NCI-H2029 treated with DMSO at 0.1 percent for 48 hours (cell line): ENCODE measurements at regions not wholly inside any gene's neighbourhood (a gene's known extent, or its start where the extent isn't known, plus 50 kb on each side); places are given as distances from the start of the nearest gene placed in this dataset.
"Not testable (repeated sequence)": the region's sequence is repeated elsewhere in the genome, so short reads cannot be mapped to it uniquely, and the experiment has no call there.

Experiments used
- DNase-seq: peaks from one replicate; lab custom pipeline; 2025; lab: John Stamatoyannopoulos, UW

DNA sequence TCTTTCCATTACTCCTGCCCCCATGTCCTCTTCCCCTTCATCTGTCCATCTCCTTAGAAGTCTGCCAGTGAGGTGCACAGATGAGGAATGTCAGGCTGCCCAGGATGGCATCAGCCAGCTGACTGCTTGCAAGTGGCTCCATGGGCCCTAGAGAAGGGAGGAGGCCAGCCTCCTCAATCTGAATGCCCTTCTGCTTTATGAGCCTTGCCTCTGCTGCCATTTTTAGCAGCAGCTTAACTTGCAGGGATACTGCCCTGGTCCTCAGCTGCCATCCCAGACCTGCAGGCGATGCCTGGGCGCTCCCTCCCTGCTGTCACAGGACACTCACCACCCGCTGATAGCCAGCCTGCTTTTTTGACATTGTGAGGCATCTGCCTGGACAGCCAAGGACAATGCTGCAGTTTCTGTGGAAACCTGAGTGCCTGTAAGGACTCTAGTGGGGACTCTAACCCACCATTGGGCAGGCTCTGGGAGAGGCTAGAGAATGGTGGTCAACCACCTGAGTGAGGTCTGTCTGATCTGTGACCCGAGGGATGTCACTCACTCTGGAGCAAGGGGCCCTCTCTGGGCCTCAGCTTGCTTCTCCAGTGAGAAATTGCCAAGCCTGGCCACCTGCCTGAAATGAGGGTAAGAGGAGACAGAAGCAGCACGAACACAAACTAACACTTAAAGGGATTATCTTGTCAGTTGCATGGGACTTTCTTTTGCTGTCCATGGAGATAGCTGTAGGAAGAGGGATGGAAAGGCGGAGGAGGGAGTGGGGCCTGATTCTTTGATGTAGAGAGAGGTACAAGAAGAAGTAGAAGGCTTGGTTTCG lies 185.0 kb downstream of the MIS18A start:
- no peak for DNase-seq

DNA sequence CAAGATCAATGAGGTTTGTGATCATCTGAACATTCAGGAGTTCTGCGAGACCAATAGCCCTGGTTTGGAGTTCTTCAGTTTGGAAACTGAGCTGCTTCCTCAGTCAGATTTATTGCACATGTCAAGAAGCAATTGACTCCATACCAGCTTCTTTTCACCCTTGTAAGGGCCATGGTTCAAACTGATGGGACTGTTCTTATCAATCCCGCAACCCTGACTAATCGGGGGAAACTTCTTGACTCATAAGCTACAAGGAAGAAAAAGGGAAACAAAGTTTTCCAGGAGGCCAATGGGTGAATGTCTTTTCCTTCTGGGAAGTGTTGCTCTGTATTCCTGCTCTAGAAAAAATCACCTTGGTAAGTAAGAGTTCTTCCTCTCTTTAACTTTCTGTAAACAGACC lies 187.9 kb downstream of the MIS18A start:
- DNase-seq: no peak

DNA sequence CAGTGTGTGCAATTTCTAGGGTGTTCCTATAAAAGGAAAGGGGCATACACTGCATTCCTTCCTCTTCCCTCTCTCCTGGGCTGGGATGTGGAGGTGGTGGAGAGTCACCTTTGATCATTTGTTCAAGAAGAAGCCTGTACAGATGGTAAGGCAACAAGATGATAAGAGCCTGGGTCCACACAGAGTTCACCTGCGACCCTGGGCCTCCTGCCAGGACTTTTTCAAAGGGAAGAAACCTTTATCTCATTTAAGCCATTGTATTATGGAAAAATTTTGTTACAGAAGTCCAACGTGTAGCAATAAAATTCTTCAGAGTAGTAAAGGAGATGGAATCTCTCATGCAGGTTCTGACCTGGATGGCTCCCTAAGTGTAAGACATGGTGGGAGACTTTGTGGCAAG lies 189.1 kb downstream of the MIS18A start:
- no peak for DNase-seq

DNA sequence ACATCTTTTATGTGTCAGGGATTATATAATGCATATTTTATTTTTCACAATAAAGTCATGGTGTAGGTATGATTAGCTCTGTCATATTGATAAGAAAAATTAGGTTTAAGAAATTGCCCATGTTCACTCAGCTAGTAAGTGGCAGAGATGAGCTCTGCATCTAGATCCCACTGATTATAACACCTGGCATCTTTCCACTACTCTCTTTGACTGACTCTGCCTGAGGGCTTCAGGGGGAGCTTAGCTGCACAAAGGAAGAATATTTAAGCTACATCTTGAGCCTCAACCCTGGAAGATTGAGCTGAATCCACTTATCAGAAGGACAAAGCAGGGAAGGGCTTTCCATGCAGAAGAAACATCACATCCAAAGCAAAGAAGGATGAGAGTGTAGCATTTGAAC lies 190.4 kb downstream of the MIS18A start:
- DNase-seq: no peak

DNA sequence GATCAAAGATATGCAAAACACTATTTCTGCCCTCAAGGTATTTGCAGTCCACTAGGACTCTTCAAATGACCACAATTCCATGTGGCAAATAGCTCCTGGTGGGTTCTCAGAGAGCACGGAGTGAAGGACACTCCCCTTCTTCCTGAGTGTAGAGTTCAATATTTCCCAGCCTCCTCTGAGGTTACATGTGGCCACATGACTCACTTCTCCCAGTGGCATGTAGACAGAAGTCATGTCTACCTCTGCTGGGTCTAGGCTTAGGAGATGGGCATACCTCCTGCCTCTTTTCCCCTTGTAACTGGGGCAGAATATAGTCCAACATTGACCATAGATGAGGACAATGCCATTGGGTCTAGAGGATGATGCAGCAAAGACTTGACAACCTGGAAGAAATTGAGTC lies 191.4 kb downstream of the MIS18A start:
- DNase-seq: no peak

DNA sequence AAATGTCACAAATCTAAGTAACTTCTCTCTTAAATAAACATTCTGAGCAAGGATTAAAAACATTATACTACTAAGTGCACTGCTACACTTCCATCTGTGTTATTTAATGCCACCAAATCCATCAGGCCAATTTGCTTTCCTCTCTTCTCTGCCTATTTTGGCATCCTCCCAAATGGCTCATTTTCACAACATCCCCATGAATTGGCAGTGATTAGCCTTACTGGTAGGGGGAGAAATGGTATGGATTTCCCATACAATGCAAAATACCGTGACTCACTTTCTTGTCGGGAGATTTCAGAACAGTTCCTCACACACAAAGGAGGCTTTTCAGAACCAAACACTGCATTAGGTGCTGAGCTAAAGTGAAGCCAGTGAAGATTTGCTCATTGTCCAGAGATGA lies 195.7 kb downstream of the MIS18A start:
- no peak for DNase-seq

DNA sequence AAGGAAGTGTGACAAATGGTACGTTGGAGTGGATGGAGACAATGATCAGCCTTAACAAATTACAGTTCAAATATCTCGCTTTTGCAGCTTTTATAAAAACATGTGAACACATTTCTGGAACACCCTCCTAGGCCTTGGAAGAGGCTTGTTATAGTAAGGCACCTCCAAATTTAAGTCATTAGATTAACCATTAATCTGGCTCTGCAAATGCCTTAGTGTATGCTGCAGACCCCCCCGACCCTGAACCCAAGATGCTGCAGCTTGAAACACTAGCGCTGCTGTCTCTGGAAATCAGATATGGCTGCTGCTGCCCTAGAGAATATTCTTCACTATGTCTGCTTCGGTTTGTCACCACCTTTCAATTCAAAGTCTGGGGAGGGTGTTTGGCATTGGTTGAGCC lies 196.4 kb downstream of the MIS18A start:
- DNase-seq: no peak

DNA sequence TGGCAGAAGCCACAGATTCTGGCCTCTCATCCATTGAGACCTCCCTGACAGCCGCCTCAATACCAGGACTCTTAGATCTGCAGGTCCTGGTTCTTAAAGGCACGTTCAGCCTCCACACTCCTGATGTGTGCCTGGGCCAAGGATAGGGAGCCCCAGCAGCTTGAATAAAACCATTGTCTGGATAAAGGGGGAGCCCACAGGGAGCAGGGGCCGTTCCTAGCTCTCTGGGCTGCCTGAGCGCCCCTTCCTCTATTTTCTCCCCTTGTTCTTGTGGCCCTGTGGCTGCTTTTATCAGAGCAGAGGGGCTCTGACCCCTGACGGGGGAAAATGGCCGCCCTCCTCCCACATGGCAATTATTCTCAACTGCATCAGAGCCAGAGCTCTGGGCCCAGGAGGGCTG lies 200.8 kb downstream of the HUNK start:
- DNase-seq: no peak

DNA sequence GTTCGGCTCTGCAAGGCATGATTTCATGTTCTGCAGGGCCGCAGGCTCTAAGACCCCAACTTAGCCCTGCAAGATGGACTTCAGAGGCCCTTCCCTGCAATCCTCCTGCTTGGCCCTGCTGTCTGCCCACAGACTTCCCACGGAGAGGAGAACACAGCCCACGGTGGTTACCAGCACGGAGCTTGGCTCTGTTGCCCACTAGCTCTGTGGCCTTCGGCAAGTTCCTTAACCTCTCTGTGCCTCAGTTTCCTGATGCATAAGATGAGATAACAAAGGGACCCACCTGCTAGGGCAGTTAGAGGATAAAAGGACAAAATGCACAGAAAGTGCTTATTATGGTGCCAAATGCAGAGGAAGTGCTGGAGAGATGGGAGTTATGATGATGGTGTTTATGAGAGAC lies 200.4 kb downstream of the HUNK start:
- no peak for DNase-seq

DNA sequence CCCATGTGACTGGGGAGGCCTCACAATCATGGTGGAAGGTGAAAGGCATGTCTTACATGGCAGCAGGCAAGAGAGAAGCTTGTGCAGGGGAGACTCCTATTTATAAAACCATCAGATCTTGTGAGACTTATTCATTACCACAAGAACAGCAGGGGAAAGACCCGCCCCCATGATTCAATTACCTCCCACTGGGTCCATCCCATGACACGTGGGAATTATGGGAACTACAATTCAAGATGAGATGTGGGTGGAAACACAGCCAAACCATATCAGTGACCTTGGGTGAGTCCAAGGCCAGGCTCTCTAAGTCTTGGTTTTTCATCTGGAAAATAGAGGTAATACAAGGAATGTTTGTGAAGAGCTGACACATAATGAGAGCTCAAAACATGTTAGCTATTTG lies 198.8 kb downstream of the HUNK start:
- not testable (repeated sequence) for DNase-seq

DNA sequence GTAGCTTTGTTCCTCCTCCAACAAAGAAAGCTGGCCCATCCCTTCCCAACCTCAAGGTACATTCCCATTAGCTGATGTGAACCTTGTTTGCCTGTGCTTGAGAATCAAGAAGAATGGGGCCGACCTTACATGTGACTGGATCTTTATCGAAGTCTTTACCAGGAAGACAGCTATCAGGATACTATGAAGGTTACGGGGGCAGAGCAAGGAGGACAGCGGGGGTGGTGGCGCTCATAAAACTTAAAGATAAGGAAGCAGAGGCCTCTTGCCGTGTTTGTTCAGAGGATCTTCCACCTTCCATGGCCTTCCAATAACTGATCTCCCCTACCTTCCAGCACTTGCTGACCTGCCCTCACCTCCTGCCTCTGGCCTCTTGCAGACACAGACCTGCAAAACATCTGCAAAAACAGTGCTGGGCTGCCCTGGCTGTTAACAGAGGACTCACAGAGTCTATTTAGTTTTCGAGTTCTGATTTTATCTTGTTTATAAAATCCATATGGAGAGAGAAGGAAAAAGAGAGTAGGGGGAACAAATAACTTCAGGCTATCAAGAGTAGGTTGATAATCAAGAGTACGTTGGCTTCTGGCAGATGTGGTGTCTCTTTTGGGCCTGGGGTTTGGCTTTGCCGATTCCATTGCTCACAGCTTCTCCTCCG lies 198.0 kb downstream of the HUNK start:
- no peak for DNase-seq

DNA sequence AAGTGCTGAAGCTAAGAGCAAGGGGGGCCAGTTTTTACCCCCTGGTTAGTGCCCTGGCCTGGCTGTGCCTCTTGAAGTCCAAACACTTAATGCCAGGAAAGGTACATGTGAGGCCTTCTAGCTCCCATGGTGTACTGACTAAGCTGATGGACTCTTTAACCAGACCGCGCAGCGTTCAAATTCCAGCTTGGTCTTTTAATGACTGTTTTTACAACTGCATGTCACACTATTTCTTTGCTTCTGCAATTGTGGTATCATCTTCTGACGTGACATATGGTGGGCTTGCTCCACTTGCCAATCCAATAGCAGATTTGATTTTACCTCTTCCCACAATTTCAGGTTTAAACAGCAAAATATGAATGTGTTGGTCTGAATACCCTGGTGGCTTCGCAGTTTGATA lies 197.3 kb downstream of the HUNK start:
- DNase-seq: no peak

DNA sequence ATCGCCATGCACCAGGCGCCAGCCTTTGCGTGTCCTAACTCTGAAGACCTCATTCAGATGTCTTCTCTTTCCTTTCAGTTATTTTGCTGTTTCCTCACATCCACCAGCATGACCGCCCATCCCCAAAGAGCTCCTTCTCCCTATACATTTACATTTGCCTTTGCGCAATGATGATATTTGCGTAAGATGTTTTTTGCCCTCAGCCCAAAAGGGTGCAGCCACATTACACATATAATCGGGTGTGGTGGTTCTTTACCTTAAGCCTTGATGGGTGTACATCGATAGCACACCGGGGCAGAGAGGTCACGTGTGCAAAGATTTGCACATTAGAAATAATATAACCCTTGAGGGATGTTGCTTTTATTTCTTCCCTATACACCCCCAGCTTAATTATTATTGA lies 192.8 kb downstream of the HUNK start:
- DNase-seq: no peak

DNA sequence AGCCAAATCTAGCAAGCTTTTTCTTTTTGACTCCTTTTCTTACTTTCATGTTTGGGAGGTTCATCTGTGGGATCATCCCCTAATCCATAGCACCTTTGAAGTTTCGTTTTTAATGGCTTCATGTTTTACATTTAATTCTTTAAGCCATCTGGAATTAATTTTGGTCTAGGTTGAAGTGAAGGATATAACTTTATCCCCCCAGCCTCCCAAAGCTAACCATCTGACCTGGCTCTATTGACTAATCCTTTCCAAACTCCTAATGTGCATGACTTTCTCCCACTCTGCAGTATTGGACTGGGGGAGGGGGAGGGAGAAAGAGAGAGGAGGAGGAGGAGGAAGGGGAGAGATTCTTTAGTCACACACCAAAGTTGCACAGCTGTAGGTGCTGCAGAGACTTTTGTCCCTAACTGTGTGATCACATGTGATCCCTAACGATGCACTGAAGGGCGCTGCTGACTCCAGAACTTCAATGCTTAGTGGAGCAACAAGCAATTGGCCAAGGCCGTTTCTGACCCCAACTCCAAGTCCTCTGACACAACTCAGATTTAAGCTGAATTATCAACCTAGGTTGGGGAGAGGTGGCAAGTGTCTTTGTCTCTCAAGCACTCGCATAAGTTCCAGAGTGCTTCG lies 191.6 kb downstream of the HUNK start:
- no peak for DNase-seq

DNA sequence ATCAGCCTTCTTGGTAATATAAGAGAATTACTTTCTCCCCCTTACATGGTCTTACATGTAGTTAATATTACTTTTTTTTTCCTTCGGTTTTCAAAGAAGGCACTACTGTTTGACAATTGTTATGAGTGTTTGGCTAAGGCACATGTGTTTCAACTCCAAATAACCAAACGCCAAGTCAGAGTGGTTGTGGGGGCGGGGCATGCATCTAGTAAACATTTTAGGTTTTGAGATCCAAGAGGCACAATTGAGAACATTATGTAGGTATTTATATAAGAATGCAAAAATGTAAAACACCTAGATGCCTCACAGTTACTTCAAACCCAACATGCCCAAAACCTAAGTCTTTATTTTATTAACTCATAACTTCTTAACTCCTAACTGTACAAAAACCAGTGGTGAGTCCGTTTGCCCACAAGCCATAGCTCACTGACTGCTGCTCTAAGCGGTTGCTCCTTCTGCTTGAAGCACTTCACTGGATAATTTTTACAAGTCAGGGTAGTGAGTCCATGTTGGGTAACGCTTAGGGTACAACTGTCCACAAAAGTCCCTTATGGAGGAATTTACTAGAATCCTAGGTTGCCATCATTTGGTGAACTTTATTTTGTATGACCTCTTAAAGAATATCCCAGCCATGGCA lies 189.9 kb downstream of the HUNK start:
- DNase-seq: no peak

DNA sequence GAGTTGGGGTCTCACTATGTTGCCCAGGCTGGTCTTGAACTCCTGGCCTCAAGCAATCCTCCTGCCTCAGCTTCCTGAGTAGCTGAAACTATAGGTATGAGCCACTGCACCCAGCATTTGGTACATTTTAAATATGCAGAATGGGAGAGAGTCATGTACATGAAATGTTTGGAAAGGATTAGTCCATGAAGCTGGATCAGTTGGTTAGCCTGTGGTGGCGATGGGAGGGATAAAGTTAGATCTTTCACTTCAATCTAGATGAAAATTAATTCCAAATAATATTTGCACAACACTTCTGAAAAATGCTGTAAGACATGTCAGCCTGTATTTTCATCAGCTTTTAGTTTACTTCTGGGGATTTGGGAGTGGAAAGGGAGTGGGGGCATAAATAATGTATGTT lies 188.9 kb downstream of the HUNK start:
- no peak for DNase-seq

DNA sequence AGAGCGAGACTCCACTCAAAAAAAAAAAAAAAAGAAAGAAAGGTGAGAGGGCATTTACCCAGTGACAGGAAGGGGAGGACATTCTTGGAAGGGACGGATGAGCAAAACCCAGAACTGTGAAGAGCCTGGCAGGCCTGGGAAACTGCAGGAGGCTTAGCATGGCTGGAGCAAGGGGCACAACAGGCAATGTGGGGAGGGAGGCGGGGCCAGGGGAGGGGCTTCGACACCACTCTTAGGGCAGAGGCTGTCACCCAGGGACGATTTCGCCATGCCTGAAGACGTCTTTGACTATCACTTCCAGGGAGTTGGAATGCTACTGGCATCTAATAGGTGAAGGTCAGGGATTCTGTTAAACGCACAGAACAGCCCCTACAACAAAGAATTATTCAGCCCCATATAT lies 184.0 kb downstream of the HUNK start:
- DNase-seq: no peak

DNA sequence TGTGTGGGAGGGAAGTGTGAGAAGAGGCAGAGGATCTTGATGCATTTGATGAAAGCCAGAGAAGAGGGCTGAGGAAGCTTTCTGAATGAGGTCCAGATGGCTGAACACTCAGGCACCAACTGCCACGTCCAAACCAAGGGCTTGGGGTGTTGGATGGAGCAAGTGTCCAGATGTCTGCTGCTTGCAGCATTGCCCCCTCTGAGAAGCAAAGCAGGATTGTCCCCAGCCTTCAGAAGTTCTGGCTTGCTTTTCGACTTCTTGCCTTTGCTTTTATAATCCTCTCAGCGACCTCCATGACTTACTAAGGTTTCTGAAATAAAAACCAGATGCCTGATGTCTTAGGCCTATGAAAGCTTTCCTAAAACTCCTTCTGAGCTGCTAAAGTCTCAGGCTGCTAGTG lies 182.5 kb downstream of the HUNK start:
- no peak for DNase-seq
